PC-9 (cell line): ENCODE measurements at regions not wholly inside any gene's neighbourhood (a gene's known extent, or its start where the extent isn't known, plus 50 kb on each side); places are given as distances from the start of the nearest gene placed in this dataset.

Experiments
- BruUV-seq: library from RNA; stranded (reverse); fragments of 400-500 nt; replicated peaks from 2 replicates; lab custom pipeline; 2021; lab: Mats Ljungman, UMichigan
- CTCF ChIA-PET: fragments of 300-600 bp; sonication (Branson Sonifier 250); formaldehyde crosslinking; loops from one replicate; lab custom pipeline; 2022; ENCODE audit warnings: antibody characterized with exemption; lab: Charles Lee
- POLR2A ChIA-PET: fragments of 300-600 bp; sonication (Branson Sonifier 250); formaldehyde crosslinking; loops from one replicate; lab custom pipeline; 2022; ENCODE audit warnings: antibody characterized with exemption; ENCODE audit not compliant: unreplicated experiment; lab: Charles Lee
- DNase-seq, 2 experiments: peaks; one replicate each; pipeline versions ENCODE4 v3.0.0 to v3.0.0-alpha.2; 2015 to 2022; ENCODE audit warnings: mixed read lengths in 1 of 2
- H2AFZ ChIP-seq: fragments of 200-600 bp; sonication (generic); 2 replicates; pipeline ENCODE4 v1.8.1; 2017; ENCODE audit warnings: antibody characterized with exemption
- H3F3A ChIP-seq: fragments of 200-600 bp; sonication (generic); 2 replicates; pipeline ENCODE4 v1.8.1; 2017; ENCODE audit warnings: antibody characterized with exemption, mild to moderate bottlenecking, low read depth; ENCODE audit not compliant: insufficient read depth
- H3K27ac ChIP-seq: fragments of 200-600 bp; sonication (generic); 2 replicates; pipeline ENCODE4 v1.6.1; 2016; ENCODE audit warnings: mixed run types
- H3K27me3 ChIP-seq: fragments of 200-600 bp; sonication (generic); 2 replicates; pipeline ENCODE4 v1.6.1; 2016; ENCODE audit warnings: low read depth, mixed run types; ENCODE audit not compliant: insufficient read depth
- H3K36me3 ChIP-seq: fragments of 200-600 bp; sonication (generic); 2 replicates; pipeline ENCODE4 v1.6.1; 2016; ENCODE audit warnings: low read depth, mixed run types
- H3K4me1 ChIP-seq: fragments of 200-600 bp; sonication (generic); replicated peaks from 2 replicates; pipeline ENCODE4 v1.6.1; 2016; ENCODE audit warnings: mixed run types; ENCODE audit not compliant: insufficient read depth
- H3K4me2 ChIP-seq: fragments of 200-600 bp; sonication (generic); 2 replicates; pipeline ENCODE4 v1.6.1; 2017; ENCODE audit warnings: mixed run types
- H3K4me3 ChIP-seq: fragments of 200-600 bp; sonication (generic); 2 replicates; pipeline ENCODE4 v1.6.1; 2016; ENCODE audit warnings: mixed run types
- H3K79me2 ChIP-seq: fragments of 200-600 bp; sonication (generic); 2 replicates; pipeline ENCODE4 v1.6.1; 2017; ENCODE audit warnings: low read depth, mixed run types
- H3K9me2 ChIP-seq: fragments of 200-600 bp; sonication (generic); 2 replicates; pipeline ENCODE4 v1.8.1; 2017; ENCODE audit warnings: mild to moderate bottlenecking; ENCODE audit not compliant: insufficient read depth
- H3K9me3 ChIP-seq: fragments of 200-600 bp; sonication (generic); 2 replicates; pipeline ENCODE4 v1.8.1; 2016; ENCODE audit warnings: low read depth; ENCODE audit not compliant: insufficient read depth
- H4K20me1 ChIP-seq: fragments of 200-600 bp; sonication (generic); 2 replicates; pipeline ENCODE4 v1.8.1; 2017; ENCODE audit not compliant: insufficient read depth
- CTCF ChIP-seq: fragments of 200-600 bp; sonication (generic); conservative IDR thresholded peaks from 2 replicates; pipeline ENCODE4 v1.6.1; 2017; ENCODE audit warnings: mixed run types, antibody characterized with exemption, mild to moderate bottlenecking, moderate library complexity
- EZH2 ChIP-seq: fragments of 200-600 bp; sonication (generic); IDR thresholded peaks from 2 replicates; pipeline ENCODE4 v1.8.0; 2017; ENCODE audit warnings: antibody characterized with exemption, low read depth
- intact Hi-C: fragments of 100-400 bp; cut with micrococcal nuclease; formaldehyde crosslinking; loops from one replicate; pipeline ENCODE4 v1.10.0; 2022; ENCODE audit not compliant: unreplicated experiment

- H3F3A ChIP-seq, result no peaks in the 10 kb centered on the region
- CTCF ChIA-PET, result no interaction called here
- no peaks in the 10 kb centered on the region for H3K79me2 ChIP-seq
- no peak overlapping the region for H3K27ac ChIP-seq
- no peaks in the 10 kb centered on the region for H3K36me3 ChIP-seq
- TF ChIP-seq EZH2 (no peak), CTCF (no peak)
- H3K4me3 ChIP-seq, result no peak overlapping the region
- peaks cover 15% of the 10 kb centered on the region for H3K27me3 ChIP-seq
- POLR2A ChIA-PET, result no interaction called here
- H4K20me1 ChIP-seq, result no peaks in the 10 kb centered on the region
- H3K9me2 ChIP-seq, result no peaks in the 10 kb centered on the region
- DNase-seq, result no peak
- no peak overlapping the region for H2AFZ ChIP-seq
- no TSS peak for BruUV-seq
- H3K9me3 ChIP-seq, result no peaks in the 10 kb centered on the region
- H3K4me2 ChIP-seq, result no peak overlapping the region
- intact Hi-C loops, result no loop called here
- H3K4me1 ChIP-seq, result no peaks in the 10 kb centered on the region
These were observed 62.0 kb upstream of the CDH6 start for GRCh38 chr5:31131381-31131891.

- no peak for TF ChIP-seq EZH2
- no peak for TF ChIP-seq CTCF
- no peak overlapping the region for H3K4me2 ChIP-seq
- peaks cover 15% of the 10 kb centered on the region for H3K27me3 ChIP-seq
- H3K4me3 ChIP-seq, result no peak overlapping the region
- H2AFZ ChIP-seq, result no peak overlapping the region
- no peak overlapping the region for H3K27ac ChIP-seq
- BruUV-seq, result no TSS peak
- CTCF ChIA-PET, result no interaction called here
- H3K4me1 ChIP-seq, result no peaks in the 10 kb centered on the region
- no peaks in the 10 kb centered on the region for H3K36me3 ChIP-seq
- H3K79me2 ChIP-seq, result no peaks in the 10 kb centered on the region
- H3K9me2 ChIP-seq, result no peaks in the 10 kb centered on the region
- DNase-seq, result no peak
- H4K20me1 ChIP-seq, result no peaks in the 10 kb centered on the region
- H3K9me3 ChIP-seq, result no peaks in the 10 kb centered on the region
- no peaks in the 10 kb centered on the region for H3F3A ChIP-seq
- POLR2A ChIA-PET, result no interaction called here
- intact Hi-C loops, result no loop called here
These were observed 62.8 kb upstream of the CDH6 start for GRCh38 chr5:31130676-31131075.

GRCh38 chr5:31124651-31125305, 68.7 kb upstream of the CDH6 start:
- no TSS peak for BruUV-seq
- TF ChIP-seq EZH2 (no peak), CTCF (no peak)
- intact Hi-C loops, result no loop called here
- Histone ChIP-seq H3K79me2 (no peaks in the 10 kb centered on the region), H3F3A (no peaks in the 10 kb centered on the region), H3K9me2 (no peaks in the 10 kb centered on the region), H3K27me3 (peaks cover 15% of the 10 kb centered on the region), H2AFZ (no peak overlapping the region), H3K27ac (no peak overlapping the region), H3K9me3 (no peaks in the 10 kb centered on the region), H3K4me1 (no peaks in the 10 kb centered on the region), H3K4me3 (no peak overlapping the region), H4K20me1 (no peaks in the 10 kb centered on the region), H3K36me3 (no peaks in the 10 kb centered on the region), H3K4me2 (no peak overlapping the region)
- CTCF ChIA-PET, result no interaction called here
- no peak for DNase-seq
- POLR2A ChIA-PET, result no interaction called here
